HT1080 (cell line): ENCODE measurements at regions not wholly inside any gene's neighbourhood (a gene's known extent, or its start where the extent isn't known, plus 50 kb on each side); places are given as distances from the start of the nearest gene placed in this dataset.
"Not testable (repeated sequence)": the region's sequence is repeated elsewhere in the genome, so short reads cannot be mapped to it uniquely, and the experiment has no call there.

Experiments used
- DNase-seq: peaks from one replicate; pipeline ENCODE4 v3.0.0-alpha.2; 2015; ENCODE audit warnings: low read depth

DNA sequence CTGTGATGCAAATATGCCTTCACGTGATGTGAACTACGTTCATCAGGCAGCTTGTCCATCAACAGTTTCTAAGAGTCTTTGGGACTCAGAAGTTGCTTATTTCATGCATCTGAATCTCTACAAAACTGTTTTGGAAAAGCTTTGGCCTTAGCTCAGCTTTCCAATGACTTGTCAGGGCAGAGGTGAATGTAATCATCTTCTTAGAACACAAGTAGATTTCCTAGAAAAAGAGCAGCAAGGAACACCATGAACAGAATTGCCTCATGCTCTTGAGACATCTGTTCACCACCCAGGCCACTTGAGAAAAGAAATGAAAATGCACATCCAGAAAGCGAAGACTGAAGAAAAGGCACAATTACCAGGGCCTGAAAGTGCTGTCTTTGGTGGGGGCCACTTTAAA lies 105.8 kb upstream of the PDHA1 start:
- DNase-seq = no peak

DNA sequence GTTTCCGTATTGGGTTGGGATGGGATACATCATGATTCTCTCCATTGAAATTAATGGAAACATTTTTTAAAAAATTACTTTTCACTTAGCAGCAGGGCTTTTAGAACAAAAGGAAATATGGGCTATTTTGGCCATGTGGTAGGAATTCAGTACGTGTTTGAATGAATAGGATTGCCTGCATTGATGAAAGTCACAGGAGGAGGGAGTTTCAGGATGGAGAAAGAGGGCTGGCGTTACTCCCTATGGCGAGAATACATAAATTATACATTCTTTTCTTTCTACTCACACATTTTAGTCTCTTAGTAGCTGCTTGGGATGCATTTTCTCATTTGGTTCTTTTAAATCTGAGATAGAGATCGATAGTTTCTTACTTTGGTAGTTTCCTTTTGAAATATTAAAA lies 100.3 kb upstream of the PDHA1 start:
- no peak for DNase-seq

DNA sequence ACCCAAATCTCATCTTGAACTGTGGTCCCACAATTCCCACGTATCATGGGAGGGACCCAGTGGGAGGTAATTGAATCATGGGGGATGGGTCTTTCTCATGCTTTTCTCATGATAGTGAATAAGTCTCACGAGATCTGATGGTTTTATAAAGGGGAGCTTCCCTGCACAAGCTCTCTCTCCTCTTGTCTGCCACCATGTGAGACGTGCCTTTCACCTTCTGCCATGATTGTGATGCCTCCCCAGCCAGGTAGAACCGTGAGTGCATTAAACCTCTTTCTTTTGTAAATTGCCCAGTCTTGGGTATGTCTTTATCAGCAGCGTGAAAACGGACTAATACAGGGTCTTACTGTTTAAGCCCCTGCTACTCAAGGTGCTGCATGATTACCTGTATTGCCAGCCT lies 98.8 kb upstream of the PDHA1 start:
- DNase-seq = not testable (repeated sequence)

DNA sequence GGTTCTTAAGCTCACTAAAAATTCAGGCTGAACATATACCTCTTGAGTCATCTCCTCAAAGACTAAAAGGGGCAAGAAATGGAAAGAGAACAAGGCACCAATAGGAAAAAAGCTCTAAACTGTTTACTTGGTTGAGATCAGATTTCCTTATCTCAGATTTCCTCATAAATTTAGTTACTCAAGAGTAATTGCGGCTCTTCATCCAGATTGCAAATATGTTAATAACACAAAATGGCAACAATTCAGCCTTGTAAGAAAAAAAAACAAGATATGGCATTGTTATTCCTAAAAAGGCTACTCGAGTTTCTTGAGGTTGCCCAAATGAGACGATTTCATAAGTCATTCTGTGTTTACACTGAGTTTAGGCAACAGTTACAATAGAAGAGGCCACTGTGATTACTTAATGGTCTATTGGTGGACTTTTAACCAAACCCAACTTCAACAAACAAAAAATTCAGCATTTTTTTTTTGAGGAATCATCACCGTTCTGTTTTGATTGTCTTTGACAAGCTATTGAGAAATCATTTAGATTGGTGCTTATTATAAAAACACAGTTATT lies 97.9 kb upstream of the PDHA1 start:
- DNase-seq = no peak

DNA sequence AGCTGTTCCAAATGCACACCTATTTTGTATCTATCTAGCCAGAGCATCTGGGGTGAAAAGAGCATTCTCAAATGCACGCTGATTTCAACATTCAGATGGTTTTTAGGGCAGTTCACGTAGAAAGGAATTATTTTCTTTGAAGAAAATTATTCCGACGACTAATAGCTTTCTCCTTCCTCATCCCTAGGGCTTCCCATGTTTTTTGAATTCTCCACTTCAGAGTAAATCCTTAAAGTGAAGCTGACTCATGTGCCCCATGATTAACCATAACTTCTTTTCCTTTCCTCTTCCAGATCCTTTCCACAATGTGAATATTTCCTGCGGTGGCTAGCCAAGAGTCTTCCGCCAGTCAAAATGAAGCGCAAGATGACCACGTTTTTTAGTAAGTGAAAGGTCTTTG lies 86.7 kb upstream of the PDHA1 start:
- DNase-seq = peak; percentile 27

DNA sequence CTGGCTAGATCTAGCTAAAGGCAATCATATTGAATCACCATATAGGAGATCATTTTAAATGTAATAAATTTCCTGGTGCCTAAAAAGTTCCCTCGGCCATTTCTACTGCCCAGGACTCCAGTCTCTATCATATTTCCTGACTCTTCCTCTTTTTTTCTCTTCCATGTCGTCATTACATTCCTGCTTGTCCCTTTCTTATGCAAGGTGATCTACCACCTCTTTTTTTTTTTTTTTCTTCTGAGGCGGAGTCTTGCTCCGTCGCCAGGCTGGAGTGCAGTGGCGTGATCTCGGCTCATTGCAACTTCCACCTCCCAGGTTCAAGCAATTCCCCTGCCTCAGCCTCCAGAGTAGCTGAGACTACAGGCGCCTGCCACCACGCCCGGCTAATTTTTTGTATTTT lies 82.7 kb upstream of the PDHA1 start:
- DNase-seq = not testable (repeated sequence)

DNA sequence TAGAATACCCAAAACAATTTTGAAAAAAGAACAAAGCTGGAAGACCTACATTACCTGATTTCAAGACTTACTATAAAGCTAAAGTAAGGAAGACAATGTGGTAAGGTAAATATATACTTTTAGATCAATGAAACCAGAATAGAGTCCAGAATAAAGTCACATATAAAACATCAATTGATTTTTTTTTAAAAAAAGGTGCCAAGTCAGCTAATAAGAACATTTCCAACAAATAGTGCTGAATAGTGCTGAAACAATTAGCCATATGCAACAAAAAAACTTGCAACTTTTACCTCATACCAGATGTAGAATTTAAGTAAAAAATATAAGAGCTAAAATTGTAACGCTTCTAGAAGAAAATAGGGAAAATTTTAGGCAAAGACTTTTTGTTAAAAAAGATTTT lies 73.0 kb upstream of the PDHA1 start:
- no peak for DNase-seq

DNA sequence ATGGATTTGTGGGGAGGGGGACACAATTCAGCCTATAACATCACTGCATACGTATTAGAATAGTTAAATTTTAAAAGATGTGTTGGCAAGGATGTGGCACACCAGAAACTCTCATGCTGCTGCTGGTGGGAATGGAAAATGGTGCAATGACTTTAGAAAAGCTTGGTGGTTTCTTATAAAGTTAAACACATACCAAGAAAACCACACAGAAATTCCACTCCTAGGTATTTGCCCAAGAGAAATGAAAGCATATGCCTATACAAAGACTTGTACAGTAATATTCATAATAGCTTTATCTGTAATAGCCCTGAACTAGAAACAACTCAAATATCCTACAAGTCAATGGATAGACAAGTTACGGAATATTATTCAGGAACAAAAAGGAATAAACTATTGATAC lies 71.3 kb upstream of the PDHA1 start:
- DNase-seq = peak; percentile 5

DNA sequence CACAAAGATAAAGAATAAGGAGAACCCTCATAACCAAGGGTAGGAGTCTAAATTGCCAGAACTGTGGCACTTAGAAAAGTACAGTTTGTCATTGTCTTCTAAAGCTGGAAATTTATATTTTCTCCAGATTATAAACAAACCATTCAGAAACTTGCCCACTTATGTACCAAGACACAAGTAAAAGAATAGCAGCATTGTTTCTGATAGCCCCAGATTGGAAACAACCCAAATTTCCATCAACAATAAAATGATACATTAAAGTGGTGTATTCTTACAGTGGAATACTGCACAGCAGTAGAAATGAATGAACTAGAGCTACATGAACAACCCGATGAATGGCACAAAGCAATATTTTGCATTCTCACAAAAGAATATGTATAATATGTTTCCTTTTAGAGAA lies 63.1 kb upstream of the PDHA1 start:
- no peak for DNase-seq

DNA sequence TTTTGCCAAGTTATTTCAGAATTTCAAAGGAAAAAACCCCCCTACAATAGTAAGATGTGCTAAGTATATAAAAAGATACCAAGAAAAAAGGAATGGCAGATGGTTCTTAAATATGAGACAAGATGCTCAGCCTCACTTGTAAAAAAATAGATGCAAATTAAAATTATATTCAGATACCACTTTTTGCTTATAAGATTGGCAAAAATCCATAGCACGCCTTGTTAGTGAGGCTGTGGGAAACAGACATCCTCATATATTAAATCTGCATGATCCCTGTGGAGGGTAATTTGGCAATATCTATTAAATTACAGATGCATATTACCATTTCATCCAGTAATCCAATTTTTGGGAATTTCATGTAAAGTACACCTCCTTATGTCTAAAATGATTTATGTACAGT lies 62.5 kb upstream of the PDHA1 start:
- no peak for DNase-seq

DNA sequence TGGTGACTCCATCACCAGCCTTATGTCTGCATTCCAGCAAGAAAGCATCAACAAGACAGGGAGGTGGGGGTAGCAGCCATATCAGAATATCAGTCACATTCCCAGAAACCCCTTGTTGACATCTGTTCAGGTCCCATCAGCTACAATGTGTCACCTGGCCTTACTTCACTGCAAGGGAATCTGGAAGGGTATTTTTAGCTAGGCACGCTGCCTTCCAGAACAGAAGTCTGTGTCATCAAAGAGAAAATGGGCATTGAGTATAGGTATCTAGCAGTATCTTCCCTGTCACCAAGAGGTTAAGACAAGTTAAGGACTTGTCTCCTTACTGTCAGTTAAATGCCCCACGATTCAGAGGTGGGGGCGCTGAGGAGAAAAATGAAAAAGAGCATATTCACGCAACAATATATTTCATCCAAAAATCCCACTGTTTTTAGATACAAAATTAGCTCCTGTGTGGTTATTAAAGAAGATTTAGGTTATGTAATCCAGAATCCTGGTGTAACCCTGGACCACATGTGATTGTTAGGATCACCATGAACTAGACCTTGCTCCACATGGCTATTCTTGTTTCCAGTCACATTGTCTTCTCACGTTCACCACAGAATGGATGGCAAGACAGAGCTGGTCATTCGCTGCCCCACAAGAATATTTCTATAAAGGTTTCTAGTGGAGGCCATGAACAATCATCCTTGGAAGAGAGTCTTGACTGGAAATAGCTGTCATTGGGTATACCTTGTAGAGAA lies 60.0 kb upstream of the PDHA1 start:
- DNase-seq = no peak

DNA sequence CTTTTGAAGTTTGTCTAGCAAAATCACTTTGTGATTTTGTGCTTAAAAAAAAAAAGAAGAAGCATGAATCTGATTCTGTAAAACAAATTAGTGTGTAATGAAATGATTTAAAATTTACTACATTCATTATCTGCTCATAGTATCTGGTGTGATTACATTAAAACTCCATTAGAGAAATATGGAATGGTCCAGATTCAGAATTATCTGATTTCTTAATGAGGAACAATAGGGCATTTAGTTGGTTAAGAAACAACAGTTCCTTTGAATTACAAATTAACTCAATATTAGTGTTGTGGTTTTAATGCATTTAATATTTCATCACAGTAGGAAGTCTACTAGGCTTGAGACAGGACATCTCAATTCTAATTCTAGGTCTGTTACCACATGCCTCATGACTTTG lies 57.9 kb upstream of the PDHA1 start:
- DNase-seq = no peak

DNA sequence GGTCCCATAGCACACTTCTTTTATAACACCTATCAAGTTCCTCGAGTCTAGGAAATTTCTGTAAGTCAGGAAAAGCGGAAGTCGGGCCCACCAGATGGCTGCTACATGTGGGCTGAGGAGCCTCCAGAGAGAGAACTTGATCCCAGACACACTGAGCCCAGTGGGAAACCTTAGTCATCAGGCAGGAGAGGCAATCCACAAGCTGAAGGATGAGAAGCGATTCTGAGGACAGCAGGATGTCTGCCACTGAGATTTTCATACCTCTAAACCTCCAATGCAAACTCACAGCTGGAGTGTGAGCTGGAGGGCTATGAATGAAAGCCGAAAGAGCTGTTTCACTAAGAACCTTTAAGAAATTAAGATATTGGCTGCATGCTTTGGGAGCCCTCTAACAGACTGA lies 52.6 kb upstream of the PDHA1 start:
- DNase-seq = peak; percentile 16

DNA sequence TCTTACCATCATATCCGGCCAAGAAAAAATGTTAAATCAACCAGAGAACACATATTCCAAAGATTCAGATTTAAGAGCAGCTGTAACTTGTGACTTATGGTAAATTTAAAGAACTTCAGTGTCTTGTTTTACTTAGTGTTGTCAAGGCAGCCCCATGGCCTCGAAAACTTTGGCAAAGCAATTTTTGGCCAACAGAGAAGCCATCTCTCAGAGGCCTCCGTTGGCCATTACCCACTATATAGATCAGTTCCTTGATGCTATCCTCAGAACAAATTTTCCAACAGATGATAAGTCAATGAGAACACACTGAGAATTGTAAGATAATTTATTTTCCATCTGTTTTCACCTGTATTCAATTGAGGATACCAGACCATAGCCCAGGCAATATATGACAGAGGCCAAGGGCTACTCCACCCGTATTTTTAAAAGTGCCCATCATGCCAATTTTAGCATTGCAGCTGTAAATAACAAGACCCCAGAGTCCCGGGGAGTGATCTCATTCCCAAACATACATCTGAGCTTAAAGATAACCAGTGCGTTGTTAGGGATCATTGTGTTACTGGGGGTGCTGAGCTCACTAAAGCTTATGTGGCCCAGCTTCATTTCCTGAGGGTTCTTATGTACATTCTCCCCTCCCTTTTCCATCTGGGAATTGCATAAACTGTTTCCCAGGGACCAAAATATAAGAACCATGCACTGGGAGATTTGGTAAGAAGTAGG lies 50.0 kb upstream of the PDHA1 start:
- no peak for DNase-seq
